Renal pelvis (tissue), 1 donor: ENCODE measurements at regions not wholly inside any gene's neighbourhood (a gene's known extent, or its start where the extent isn't known, plus 50 kb on each side); places are given as distances from the start of the nearest gene placed in this dataset.

ENCODE experiments used
- DNase-seq: peaks from one replicate; pipeline ENCODE4 v3.0.0-alpha.2; 2013

GRCh38 chr22:19574247-19574646, 50.0 kb upstream of the CLDN5 start:
- DNase-seq = no peak

- no peak for DNase-seq
Measured at GRCh38 chr22:19576460-19577421, 52.5 kb upstream of the CLDN5 start.

GRCh38 chr22:19577422-19577966, 53.3 kb upstream of the CLDN5 start:
- no peak for DNase-seq

DNA sequence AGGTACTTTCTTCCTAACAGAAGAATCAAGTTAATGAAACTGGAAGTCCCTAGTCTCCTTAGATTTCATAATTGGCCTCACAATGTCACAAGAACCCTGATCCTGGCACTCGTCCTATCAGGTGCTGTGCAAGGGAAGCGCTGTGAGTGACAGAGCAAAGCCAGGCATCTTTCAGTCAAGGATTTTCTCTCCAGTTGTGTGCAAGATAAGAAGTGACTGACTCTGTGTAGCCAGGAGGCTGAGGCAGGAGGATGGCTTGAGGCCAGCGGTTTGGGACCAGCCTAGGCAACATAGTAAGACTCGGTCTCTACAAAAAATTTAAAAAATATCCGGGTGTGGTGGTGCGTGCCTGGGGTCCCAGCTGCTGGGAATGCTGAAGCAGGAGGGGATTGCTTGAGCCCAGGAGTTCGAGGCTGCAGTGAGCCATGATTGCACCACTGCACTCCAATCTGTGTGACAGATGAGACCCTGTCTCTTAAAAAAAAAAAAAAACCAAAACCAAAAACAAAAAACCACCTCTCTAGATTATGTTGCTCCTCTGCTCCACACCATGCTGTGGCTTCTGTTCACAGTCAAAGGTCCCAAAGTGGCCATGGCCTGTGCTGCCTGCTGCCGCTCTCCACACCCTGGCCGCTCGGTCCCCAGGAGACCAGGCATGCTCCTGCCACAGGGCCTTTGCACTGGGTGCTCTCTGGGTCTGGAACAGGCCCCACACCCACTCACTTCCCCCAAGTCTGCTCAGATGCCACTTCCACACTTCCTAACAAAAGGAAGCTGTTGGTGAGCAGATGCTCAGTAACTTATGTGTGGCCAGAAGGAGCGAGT, 54.2 kb upstream of the CLDN5 start:
- no peak for DNase-seq

DNA sequence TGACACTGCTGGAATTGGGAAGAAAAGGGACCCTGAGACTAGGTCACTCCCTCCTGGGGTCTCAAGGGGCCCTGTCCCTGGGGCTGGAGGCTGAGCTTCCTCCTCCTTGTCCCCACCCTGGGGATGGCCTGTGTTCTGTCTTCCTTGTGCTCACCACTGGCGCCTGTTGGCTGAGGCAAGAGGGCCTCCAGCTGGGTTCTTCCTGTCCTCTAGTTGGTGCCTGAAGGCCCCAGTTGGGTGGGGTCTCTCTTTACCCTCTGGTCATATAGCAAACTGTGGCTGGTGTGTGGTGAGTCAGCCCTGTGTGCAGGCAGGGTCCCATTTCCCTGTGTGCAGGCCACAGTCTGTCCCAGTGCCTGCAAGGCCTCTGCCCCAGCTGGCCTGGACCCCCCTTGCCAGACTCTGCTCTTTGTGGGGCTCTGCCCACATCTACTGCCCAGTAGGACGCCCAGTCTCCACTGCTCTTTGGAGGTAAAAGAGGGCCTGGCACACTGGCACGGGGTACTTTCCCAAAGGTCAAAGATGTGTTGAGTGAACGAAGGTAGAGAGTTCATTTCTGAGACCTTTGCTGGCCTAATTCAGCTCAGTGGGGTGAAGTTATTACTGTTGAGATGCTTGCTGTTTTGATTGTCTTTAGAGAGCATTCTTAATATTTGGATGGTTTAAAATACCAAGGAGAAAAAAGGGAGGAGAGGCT, 55.1 kb upstream of the CLDN5 start:
- DNase-seq = no peak

DNA sequence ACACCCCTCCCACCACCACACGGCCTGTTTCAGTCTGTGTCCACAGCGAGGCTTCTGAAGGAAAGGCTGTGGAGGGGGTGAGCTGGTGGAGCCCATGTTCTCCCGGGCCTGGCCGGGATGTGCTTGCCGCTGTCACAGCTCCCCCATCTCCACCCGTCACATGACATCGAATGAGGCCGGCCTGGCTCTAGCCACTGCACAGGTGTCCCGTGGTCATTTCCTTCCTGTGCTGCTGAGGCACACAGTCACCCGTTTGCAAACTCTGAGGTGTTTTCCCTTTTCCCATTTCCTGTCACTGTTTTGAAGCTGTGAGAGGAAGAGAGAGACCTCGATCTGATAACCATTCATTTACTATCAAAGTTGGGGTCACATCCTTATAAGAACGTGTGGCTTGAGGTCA, 55.7 kb upstream of the CLDN5 start:
- no peak for DNase-seq

GRCh38 chr22:19580291-19580890, 56.2 kb upstream of the CLDN5 start:
- no peak for DNase-seq

GRCh38 chr22:19582033-19582693, 58.0 kb upstream of the CLDN5 start:
- DNase-seq = no peak

- no peak for DNase-seq
Measured at GRCh38 chr22:19586922-19587684, 62.9 kb upstream of the CLDN5 start.

DNA sequence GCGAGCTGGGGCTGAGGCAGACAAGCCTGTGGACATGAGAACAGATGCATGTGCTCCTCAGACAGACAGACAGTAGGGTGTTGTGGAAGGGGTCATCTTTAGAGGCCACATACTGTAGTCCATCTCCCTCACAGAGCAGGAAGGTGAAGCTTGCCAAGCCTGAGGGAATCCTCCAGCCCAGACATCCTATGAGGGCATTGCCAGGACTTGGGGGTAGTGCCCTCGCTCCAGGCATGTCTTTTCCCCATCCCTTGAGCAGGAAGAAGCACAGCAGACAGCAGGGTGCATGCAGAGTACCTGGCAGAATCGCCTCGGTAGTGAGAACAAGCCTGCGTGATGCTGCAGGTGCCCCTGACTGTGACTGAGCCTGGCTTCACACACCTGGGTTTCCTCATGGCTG, 66.5 kb upstream of the CLDN5 start:
- DNase-seq = no peak

- no peak for DNase-seq
Measured at GRCh38 chr22:19591568-19591967, 67.4 kb upstream of the CLDN5 start.

DNA sequence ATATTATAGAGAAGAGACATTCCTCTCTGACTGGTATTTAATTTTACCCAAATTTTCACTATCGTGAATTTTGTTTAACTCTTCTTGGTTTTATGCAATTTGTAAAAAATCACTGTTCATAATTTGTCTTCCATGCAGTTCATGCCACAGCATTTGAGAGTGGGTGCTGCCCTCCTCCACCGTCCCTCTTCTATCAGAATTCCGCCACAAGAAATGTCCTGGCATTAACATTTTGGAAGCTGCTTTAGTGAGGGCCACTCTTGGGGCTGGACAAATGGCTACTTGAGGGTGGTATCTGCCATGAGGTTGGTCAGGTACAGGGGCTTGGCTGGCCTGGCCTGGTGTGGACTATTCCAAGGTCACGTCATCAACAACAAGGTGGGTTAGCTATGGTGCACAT, 68.3 kb upstream of the CLDN5 start:
- DNase-seq = no peak

DNA sequence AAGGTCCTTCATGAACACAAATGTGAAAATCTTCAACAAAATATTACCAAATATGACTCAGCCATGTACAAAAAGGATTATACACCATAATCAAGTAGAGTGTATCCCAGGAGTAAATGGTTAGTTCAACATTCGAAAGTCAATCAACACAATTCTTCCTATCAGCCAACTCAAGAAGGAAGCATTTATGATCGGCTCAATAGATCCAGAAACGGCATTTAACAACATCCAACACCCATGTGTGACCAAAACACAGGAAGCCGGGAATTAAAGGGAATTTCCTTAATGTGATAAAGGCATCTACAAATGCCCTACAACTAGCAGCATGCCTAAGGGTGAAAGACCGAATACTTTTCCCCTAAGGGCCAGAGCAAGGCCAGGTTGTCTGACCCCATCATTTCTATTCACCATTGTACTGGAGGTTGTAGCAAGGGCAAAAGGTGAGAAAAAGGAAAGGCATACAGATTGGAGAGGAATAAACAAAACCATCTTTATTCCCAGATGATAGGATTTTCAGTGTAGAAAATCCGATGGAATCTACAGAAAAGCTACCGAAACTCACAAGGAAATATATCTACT, 69.9 kb upstream of the CLDN5 start:
- no peak for DNase-seq

GRCh38 chr22:19595532-19595931, 71.3 kb upstream of the CLDN5 start:
- DNase-seq = no peak

DNA sequence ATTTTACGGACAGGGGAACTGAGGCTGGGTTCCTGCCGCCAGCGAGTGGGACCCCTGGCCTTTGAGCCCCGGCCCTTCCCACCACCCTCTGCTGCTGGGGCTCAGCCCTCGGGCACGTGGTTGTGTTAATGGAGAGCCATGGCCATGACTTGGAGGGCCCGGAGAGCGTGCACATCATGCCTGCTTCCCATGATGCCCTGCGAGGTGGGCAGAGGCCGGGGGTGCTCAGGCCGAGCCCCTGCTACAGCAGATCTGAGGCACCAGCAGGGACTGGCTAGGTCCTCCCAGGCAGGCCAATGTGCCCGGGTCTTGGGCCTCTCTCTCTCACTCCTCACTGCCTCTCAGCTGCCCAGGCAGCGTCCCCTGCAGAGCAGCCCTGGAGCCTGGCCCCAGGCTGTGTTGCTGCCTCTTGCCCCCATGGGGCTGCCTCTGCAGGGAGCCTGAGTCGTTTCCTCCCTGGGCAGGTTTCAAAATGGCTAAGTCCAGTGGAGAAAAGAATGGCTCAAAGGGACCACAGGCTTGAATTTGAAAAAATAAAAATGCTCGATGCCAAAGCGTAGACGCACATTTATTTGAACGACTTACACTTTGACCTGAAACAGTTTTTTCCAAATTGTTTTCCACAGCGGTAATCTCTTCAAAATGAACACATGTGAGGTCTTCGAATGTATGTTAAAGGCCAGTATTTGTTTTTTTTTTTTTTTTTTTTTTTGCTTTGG, 72.6 kb upstream of the CLDN5 start:
- no peak for DNase-seq

GRCh38 chr22:19597399-19597735, 73.2 kb upstream of the CLDN5 start:
- DNase-seq = no peak

GRCh38 chr22:19598054-19598855, 74.0 kb upstream of the CLDN5 start:
- DNase-seq = no peak

- no peak for DNase-seq
Measured at GRCh38 chr22:19599004-19599403, 74.8 kb upstream of the CLDN5 start.
